Urothelium cell line (cell line): ENCODE measurements at regions not wholly inside any gene's neighbourhood (a gene's known extent, or its start where the extent isn't known, plus 50 kb on each side); places are given as distances from the start of the nearest gene placed in this dataset.
"Not testable (repeated sequence)": the region's sequence is repeated elsewhere in the genome, so short reads cannot be mapped to it uniquely, and the experiment has no call there.

ENCODE experiments used
- DNase-seq: peaks from one replicate; pipeline ENCODE4 v3.0.0; 2011; ENCODE audit warnings: low spot score, mixed read lengths
- FAIRE-seq: peaks from 2 replicates; lab custom pipeline; 2011; peaks lifted over from hg19 to GRCh38; lab: Jason Lieb, UNC

DNA sequence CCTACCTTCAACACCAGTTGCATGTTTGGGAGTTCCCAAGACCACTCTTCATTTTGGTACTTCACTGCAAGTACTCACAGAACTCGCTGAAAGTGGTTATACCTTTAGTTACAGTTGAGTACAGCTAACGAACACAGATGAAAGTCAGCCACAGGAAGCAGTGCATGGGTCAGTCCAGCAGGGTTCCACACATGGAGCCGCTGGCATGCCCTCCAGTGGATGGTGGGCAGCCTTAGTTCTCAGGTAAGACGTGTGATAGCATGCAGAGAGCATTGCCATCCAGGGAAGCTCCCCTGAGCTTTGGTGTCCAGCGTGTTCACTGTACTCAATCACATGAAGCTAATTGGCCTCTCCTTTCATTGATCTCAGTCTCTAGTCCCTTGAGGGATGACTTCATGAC, 815.3 kb downstream of the RNF144A start:
- FAIRE-seq (no peak), DNase-seq (no peak)

DNA sequence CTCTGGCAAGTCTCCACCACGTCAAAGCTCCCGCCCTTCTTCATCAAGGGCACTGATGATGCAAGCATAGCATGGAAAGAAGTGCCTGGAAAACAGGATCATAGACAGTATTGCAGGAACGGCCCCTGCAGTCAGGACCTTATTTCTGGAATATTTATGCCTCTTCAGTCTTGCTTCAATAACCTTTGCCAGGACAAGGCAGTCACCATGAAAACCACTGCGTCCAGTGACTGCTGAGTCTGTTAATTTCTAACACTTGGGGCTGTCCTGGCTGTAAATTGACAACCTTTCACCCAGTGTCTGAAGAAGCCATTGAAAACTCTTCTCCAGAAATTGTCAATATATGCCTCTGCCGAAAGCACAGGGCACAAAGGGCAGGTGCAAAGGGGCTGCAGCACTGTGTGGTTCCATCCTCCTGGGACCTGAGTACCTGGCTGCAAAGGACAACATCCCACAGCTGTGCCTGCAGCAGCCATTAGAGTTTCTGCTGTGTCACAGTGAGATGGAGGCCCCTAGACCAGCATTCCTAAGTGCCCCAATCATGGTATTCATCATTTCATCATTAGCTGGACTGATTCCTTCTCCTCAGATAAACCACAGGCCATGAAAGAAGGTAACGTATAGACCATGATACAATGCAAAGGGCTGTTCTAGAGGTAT, 819.6 kb downstream of the RNF144A start:
- FAIRE-seq (no peak), DNase-seq (peak; percentile 7)

DNA sequence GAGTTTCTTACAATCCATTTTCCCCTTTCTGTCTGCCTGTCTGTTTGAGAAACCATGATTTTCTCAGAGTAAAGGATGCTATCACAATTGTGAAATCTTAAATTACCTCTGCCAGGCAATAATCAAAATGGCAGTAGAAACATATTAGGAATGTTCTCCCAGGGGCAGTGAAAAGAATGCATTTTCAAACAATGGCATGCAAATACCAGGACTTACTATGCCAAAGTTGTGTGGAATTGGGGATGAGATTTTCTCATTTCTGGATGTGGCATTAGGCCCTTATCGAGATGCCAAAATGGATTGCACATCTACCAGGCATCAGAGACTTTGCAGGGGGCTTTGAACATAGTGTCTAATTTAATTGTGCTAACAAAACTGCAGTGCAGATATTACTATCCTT, 821.4 kb downstream of the RNF144A start:
- DNase-seq (no peak), FAIRE-seq (no peak)

DNA sequence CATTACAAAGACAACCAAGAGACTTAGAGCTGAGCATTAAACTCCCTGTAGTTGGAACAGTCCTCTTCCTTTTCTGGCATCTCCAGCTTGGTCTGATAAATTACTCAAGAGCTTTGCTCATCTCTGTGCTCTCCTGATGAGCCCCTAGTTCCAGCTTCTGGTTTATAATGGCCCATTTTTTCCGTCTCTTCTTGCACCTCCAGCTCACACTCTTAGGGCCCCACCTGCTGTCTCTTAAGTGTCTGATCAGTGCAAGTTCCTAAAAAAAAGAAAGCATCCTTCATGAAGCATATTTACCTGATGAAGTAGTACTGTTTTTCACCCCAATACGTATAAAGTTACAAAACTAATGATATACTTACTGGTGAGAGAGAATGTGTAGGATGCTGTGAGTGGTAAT, 822.9 kb downstream of the RNF144A start:
- DNase-seq (no peak), FAIRE-seq (no peak)

DNA sequence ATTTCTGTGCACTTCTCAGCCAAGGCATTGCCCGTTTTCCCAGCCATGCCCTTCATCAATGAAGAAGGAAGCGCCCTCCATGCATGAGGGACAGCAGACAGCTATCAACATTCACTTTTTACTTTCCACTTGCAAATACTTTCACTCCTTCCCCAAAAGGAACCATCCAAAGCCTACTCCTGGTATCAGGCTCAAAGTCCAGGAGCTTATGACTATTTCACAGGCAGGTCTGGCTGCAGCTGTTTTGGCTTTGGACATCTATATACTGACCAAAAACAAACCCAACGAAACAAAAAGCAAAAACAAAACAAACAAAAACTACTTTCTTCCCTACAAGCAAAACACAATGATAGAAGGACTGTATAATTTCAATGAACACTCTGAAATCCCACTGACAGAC, 825.1 kb downstream of the RNF144A start:
- FAIRE-seq: no peak
- DNase-seq: no peak

DNA sequence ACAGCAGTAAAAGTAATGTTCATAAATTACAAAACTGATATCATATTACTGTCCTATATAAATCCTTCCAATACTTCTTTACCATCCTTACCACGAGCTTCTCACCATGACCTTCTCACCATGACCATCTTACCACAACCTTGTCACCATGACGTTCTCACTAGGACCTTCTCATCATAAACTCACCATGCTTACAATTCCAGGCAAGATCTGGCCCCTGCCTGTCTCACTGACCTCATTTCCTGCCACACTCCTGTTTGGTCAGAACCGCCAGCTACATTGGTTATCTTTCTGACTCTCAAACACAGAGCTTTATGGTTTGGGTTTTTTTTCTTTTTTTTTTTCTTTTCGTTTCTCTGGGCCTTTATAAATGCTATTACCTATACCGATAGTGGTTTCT, 827.6 kb downstream of the RNF144A start:
- DNase-seq (no peak), FAIRE-seq (no peak)

DNA sequence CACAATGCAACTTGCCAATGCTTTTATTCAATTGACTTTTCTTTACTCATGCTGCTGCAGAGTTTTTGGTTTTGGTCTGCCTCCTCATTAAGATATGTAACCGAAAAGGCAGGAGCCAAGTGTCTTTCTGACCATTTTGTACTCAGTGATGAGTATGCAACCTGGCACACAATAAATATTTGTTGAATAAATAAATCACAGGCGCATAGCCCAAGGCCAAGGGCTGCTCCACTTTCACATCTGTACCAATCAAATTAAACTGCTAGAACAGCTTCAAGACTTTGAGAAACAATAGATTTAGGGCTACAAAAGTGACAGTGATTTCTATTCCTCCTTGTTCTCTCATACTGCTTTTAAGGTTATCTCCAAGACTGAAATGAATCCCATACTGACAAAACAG, 828.2 kb downstream of the RNF144A start:
- FAIRE-seq (no peak), DNase-seq (no peak)

DNA sequence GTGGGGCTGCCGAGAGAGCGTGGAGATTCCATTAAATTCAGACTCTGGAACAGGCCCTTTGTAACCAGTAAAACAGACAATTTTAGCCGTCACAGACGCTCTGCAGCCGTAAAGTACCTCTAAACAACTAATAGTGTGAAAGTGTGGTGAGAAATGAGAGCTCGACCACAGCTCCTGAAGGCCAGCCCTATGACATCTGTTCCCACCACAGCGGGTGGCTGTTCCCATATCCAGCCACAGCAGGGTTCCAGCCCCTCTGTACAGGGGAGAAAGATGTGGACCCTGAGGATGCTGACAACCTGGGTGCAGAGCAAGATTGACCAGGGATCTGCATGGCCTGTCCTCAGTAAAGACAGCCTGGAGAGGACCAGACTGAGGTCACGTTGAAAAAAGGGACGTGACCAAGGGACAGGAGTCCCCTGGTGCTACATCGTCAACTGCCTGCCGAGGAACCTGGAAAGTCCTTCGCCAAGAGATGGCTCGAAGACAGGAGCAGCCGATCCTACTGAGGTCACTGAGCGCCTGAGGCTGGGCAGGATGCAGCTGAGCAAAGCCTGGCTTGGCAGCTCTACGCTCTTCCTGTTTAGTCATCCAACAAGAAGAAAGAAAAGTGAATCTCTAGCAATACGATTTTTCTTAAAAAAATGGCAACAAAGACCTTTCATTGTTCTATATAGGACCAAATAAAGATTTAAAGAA, 831.7 kb downstream of the RNF144A start:
- FAIRE-seq (no peak), DNase-seq (peak; percentile 62)

DNA sequence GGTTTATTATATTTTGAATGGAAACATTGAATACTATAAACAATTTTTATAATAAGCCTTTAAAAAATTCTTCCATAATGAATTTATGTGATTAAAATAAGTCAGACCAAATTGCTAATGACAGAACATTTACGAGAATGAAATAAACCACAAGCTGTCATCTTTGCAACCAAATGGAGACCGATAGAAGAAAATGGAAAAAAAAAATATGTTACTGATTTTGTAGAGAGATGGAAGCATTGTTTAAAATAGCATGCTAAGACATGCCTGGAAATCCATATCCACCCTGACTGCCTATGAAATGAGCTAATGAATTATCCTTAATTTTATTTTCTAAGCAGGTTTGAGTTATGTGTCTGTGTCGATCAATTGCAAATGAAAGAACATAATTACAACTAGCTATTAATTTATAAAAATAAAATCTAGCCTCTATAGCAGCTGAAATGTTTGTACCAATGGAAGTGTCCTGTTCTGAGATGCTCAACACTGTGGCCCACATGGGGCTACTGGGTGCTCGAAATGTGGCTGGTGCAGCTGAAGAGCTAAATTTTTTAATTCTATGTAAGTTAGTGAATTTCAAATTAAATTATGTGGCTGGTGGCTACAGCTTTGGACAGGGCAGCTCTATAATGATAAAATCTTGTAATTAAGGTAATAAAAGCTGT, 832.8 kb downstream of the RNF144A start:
- FAIRE-seq: no peak

DNA sequence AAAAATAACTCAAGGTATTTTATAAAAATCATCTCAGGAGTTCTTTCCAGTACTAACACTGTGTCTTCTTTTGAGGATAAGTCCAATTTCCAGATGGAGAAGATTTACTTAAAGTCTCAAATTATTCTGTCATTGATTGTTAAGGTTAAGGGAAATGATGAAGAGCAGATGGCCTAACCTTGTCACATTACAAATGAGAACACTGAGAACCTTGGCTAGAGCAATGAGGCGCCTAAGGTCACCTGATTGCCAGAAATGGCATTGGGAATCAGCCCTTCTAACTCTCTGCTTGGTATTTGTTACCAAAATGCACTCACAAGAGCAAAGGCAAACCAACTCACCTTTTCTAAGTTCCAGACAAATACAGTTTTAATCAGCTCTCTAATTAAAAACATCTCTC, 835.1 kb downstream of the RNF144A start:
- no peak for FAIRE-seq

More for the DNA sequence above, 832.8 kb downstream of the RNF144A start:
- no peak for DNase-seq

DNA sequence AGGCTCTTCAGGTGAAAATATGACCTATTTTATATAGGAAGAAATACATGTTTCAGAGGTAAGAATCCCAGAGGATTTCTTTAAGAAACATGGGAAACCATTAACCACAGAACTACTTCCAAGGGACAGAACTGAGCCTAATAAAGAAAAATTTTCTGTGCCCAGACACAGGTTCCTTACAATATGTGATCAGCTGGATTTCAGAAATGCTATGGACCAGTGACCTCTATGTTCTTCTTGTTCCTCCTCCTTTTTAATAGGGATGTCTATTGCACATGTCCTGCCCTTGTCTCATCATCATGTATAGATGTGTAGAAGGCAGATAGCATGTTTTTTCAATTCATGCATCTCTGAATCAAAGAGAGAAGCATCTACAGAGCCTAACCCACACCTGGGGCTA, 836.6 kb downstream of the RNF144A start:
- DNase-seq: no peak
- FAIRE-seq: no peak

More for the DNA sequence above, 835.1 kb downstream of the RNF144A start:
- no peak for DNase-seq

DNA sequence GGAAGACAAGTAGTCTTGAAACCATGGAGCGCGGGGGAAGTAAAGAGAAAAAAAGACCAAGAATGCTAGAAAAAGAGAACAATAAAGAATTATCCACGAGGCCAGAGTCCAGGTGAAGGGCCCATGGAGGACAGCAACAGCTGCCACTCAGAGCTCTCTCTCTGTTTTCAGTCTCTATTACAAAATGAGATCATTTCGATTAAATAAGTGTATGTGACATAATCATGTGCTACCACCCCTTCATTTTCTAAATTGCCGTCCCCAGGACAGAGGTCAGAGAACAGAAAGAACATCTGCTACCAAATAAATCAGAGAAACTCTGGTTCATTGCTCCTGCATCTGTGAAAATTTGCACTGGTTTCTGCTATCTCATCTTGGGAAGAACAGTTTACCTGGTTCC, 838.7 kb downstream of the RNF144A start:
- FAIRE-seq (no peak), DNase-seq (no peak)

DNA sequence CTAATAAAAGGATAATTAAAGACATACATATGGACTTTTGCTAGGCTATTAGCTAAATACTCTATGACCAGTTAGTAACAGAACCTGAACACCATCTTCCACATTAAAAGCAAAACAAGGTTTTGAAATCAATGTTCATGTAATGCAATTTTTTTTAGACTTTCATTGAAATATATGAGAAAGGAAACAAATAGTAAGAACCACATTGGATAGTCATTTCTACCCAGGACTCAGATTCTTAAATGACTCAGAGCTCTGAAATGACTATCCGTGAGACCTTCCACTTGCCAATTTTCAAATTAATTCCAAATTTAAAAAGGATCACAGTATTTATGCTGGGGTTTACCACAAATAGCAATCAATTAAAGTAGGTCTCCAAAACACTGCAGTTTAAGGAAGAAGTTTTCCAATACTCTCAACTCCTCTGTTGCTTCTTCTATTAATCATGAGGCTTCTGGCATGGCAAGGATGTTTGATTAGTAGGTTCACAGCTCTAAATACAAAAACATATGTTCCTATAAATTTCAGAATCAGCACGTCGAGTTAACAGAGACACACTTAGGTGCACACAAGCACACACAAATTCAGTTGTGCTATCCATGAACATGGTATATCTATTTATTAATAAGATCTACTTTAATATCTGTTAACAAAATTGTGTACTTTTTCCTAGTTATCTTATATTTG, 841.0 kb downstream of the RNF144A start:
- DNase-seq (no peak), FAIRE-seq (no peak)

DNA sequence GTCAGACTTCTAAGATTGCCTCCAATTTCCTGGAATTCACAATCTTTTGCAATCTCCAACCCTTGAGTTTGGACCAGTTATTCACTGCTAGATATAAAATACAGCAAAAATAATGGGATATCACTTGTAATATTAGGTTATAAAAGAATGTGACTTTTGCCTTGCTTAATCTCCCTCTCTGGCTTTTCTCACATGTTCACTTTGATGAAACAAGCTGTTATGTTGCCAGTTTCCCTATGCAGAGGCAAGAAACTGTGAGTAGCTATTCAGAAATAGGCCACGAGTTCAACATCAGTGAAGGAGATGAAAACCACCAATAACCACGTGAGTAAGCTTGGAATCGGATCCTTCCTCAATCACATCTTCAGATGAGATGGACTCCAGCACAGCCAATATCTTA, 842.7 kb downstream of the RNF144A start:
- FAIRE-seq: no peak
- no peak for DNase-seq

DNA sequence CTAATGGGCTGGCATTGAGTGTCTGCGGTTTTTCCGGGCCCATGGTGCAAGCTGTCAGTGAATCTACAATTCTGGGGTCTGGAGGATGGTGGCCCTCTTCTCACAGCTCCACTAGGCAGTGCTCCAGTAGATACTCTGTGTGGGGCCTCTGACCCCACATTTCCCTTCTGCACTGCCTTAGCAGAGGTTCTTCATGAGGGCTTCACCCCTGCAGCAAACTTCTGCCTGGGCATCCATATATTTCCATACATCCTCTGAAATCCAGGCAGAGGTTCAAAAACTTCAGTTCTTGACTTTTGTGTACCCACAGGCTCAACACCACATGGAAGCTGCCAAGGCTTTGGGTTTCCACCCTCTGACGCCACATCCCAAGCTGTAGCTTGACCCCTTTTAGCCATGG, 846.2 kb downstream of the RNF144A start:
- not testable (repeated sequence) for DNase-seq, FAIRE-seq

DNA sequence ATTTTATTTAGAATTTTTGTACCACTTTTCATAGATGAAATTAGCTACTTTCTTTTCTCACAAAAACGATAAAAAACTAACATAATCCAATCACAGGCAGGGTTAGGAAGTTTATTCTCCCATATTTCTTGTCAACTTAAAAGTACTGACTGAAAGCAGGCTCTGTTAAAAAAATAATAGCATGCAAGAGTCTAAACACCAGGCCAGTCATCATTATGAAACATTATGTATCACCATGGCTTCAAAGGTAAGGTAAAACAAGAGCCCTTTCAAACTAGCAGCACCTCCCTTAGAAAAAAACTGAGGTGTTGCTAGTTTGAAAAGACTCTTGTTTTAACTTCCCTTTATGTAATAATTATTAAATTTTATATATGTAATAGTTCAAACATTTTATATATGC, 848.0 kb downstream of the RNF144A start:
- FAIRE-seq (no peak), DNase-seq (no peak)

DNA sequence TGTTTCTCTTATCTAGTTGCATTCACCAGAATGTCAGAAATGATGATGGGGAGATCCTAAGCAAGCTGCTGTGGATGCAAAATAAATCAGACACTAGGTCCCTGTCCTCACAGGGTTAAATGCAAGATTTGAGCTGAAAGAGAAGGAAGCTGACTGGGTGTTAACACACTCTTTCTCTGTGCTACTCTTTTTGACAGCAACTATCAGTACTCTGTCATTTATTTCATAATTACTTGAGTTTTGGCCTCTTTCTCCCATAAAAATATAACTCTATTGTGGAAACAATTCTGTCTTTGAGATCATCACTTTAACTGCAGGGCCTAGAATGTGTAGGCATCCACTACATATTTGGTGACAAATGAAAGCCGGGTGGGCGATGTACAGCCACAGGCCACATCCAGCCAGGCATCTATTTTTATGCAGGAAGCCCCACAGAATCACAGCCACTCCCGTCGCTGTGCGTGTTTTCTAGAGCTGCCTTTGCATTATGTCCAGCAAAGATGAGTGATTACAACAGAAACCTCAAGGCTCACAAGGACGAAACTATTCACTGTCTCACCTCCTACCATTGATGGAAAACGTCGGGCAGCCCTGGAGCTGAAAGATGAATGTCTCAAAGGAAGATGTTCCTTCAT, 849.0 kb downstream of the RNF144A start:
- DNase-seq: no peak
- no peak for FAIRE-seq

DNA sequence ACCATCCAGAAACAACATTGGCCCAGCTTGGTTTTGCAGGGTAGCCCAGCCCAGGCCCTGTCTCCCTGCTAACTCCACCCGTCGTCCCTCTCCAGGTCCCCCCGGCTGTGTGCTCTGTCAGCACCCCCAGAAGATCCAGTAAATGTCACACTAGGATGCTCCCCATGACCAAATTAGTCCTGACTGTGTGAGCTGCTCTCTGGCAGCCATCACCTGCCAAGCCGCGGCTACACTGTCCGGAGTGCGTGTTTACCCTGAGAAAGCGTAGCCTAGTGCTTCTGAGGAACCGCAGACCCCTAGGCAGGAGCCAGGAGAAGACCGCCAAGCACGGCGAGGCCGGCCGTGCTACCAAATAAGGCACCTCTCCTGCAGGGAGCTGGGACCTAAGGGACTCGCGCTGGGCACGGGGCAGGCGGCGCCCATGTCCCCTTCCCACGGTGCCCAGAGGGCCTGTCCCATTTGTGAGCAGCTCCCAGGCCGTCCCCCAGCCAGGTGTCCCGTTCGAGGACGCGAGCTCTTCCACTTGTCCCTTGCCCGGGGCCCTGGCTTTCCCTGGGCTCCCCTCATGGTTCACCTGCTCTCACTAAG, 849.9 kb downstream of the RNF144A start:
- FAIRE-seq (no peak), DNase-seq (no peak)

DNA sequence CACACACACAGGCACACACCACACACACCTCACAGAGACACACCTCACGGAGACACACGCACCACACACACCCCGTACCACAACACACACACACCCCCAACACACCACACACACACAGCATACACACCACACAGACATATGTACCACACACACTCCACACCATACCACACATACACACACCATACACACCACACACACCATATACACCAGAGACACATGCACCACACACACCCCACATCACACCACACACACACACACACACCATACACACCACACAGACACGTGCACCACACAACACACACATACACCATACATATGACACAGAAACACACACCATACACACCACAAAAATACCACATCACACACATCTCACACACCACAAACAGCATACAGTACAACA, 850.7 kb downstream of the RNF144A start:
- DNase-seq: no peak
- peak; percentile 99 for FAIRE-seq

DNA sequence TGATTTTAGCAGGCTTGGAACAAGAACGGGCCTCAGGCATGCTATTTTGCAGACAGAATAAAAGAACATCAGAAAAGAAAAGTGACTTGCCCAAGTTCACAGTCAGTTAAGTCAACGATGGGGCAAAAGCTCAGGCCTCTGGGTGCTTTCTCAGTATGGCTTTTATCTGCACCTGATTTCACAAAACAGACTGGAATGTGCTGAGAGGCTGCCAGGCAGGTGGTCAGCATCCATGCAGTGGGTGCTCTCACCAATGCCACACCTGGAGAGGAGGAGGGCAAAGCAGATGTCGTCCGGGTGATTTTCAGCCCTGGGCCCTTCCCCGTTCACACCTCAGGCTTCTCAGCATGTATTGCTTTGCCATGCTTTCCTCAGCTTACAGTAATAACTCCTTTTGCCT, 854.6 kb downstream of the RNF144A start:
- no peak for FAIRE-seq
- DNase-seq: no peak
